ENCODE measurements at regions not wholly inside any gene's neighbourhood (a gene's known extent, or its start where the extent isn't known, plus 50 kb on each side); places are given as distances from the start of the nearest gene placed in this dataset.

GRCh38 chr1:14167884-14168283, 430.6 kb upstream of the KAZN start:
- no peak for TF ChIP-seq CTCF (IDR thresholded peaks at IDR 0.05)
- no peak for TF ChIP-seq POLR2A (IDR thresholded peaks at IDR 0.05)

All from lower leg skin (tissue), 3 donors.